GM19351 (cell line): ENCODE measurements at regions not wholly inside any gene's neighbourhood (a gene's known extent, or its start where the extent isn't known, plus 50 kb on each side); places are given as distances from the start of the nearest gene placed in this dataset.

ENCODE experiments used
- ATAC-seq: cut with Tn5 transposase; IDR thresholded peaks from one replicate; pipeline ENCODE4 v1.9.1; 2021; ENCODE audit warnings: mild to moderate bottlenecking, moderate library complexity; ENCODE audit not compliant: unreplicated experiment

DNA sequence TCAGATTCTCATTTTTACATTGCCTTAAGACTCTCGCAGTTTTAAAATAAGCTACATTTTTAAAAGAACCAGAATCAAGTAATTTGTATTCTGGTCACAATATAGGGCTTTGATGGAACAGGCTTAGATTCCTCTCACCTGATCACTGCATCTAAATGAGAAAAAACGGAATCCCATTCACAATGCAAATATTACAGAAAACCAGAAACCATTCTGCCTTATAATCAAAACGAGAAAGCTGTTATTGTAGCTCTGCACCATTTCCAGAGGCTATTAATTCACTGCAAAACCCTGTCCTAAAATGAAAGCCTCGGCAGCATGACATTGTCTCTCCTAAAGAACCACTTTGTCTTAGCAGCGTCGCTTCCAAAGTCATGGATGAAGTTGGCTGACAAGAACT, 116.1 kb upstream of the ZNF366 start:
- no peak for ATAC-seq

DNA sequence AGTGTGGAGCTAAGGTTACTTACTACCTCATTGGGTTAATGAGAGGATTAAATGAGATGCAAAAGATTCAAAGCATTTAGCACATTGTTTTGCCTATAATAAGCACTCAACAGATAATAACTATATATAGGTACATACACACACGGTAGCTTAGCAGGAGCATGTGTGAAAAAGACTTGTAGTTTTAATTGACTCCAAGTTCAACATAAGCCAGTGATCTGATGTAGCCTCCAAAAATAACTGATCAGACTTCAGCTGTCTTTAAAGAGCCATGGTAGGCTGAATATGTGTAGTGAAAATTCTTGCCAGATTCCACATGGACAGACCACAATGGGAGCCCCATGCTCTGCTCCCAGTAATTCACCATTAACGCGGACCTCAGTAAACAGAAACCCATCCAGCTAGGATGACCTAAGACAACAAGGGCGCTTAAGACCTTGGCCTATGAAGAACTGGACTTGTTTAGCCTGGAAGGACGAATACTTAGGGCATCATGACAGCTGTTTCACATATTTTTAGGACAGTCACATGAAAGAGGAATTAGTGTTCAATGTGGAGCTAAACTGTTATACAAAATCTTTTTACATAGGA, 115.1 kb upstream of the ZNF366 start:
- no peak for ATAC-seq

DNA sequence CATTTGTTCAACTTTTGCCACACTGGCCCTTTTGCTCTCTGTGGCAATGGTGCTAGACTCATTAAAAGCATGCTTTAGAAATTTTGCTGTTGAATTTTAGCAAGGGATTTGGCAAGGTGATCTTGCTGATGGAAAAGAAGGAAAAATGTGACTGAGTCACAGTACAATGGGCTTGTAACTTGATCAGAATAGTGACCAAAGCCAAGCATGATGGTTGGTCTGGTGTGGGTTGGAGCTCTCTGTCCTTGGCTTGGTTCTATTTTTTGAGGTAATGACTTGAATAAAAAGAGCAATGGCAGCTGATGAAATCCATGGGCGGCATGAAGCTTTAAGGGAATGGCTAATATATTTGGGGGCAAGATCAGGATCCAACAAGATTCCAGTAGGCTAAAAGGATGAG, 114.4 kb upstream of the ZNF366 start:
- ATAC-seq, result no peak

DNA sequence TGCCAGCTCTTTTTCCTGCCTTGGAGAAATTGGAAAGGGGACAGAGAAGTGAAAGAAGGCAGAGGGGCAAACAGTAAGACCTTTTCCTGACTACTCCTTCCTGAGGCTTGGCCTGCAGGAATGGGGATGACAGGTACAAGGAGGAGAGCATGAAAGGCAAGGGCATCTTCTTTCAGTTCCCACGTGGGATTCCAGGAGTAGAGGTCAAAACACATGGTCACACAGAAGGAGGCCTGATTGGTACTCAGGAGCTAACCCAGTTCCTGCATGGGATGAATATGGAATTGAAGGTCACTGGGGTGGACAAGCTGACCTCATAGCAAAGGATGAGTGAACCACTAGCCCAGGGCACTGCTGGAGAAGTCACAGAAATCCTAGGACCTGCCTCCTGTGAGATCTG, 112.5 kb upstream of the ZNF366 start:
- ATAC-seq, result no peak

DNA sequence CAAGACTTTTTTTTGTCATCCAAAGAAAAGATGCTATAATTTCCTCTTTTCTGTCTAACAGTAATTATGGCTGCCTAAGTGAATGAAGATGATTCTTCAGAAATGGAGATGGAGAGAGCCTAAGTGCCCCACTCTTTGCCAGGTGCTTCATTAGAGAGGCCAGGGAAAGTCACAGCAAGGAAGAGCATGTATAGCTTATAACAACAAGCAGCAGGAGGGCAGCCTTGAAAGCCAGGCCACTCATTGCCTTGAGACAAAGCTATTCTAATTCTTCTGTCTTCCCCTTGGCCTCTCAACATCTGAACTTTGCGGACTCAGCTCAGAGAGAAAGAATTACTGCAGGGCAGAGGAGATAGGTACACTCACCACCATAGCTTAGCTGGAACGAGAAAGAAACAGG, 112.0 kb upstream of the ZNF366 start:
- ATAC-seq, result no peak

DNA sequence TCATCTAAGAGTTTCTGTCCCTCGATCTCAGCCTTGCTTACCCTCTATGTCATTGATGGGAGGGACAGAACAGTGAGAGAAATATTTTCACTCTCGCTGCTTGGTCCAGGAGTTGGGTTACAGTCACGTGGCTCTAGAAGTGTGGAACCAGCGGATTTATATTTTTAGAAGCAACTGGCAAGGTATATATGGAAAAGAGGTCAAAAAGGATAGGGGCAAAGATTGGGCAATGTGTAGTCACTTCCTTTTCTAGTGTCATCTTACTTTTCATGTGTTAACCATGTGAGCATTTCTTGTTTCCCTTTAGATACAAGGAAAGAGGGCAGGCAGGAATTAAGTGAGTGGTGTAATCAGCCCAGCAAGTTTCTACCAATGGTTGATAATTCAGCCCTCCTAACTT, 111.5 kb upstream of the ZNF366 start:
- ATAC-seq, result no peak

DNA sequence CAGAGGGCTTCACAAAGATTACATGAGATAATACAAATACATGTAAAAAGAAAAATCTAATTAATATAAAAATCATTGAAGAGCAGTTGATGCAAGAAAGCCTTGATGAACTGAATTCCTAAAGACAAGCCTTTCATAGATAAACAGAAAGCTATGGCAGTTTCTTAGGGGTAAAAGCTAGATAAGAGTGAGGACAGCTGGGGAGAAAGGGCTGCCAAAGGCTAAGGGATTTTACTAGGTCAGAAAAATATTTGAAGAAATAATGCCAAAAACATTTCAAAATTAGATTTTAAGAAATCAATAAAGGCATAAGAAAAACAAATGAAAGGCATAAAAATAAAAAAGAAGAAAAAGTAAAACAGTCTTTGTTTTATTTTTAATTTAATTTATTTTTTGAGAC, 107.9 kb upstream of the ZNF366 start:
- ATAC-seq, result no peak

DNA sequence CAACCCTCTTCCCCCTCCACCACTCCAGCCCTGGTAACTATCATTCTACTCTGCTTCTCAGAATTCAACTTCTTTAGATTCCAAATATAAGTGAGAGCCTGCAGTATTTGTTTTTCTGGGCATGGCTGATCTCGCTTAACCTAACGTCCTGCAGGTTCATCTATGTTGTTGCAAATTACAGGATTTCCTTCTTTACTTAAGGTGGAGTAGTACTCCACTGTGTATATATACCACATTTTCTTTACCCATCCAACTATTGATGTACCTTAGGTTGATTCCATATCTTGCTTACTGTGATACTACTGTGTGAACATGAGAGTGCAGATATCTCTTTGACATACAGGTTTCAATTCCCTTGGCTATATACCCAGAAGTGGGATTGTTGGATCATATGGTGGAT, 106.3 kb upstream of the ZNF366 start:
- no peak for ATAC-seq

DNA sequence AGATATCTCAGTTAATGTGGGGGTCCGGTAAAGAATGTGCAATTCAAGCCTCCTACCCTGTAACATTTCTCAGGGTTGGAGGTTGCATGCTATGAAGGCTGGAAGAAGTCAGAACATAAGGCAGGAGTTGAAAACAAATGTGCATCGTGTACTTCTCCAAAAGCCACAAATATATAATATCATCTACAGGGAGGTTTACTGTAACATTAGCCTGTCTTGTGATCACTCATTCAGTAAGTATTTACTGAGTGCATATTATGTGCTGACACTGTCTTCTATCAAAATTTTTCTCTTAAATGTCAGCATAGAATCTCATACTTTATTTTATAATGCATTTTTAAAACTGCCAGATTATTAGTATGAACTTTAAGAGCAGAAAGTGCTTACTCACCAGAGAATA, 105.6 kb upstream of the ZNF366 start:
- ATAC-seq, result no peak

DNA sequence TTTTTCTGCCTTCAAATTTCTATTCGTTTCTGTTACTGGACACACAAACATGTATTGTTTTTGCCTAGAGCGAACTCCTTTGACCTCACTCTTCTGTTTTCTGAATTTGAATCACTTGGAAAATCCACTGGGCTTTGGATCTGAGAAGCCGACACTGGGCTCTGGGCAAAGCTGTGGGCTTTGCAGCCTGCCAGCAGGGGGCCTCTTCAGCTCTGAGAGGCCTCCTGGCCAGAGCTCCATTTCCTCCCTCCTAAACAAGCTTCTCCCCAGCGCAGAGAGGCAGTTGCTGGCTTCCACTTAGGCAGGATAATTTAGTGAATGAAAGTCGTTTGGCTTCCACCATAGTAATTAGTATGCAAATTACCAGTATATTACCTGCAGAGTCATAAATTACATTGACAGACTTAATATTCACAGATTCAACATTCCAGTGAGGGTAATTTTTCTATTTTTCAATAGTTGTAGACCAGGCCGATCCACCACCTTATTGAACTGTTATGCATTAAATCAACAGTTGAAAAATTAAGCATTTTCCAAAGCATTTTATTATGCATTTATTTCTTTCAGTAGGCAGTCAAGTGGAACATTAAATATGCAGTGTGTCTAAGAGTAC, 104.0 kb upstream of the ZNF366 start:
- peak; percentile 58 for ATAC-seq

DNA sequence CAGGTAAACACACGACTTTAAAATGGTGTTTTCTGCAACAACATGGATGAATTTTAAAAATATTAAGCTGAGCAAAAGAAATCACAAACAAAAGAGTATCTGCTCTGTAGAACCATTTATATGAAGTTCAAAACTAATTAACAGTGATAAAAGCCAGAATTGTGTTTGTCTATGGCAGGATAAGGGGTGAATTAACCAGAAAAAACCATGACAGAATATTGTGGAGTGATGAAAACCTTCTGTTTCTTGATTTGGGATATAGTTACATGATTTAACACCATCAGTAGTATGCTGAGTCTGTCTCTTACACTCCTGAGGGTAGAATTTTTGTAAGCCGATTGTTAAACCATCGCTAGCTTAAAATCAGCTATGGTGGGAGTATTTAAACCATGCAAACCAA, 101.7 kb upstream of the ZNF366 start:
- ATAC-seq, result no peak

DNA sequence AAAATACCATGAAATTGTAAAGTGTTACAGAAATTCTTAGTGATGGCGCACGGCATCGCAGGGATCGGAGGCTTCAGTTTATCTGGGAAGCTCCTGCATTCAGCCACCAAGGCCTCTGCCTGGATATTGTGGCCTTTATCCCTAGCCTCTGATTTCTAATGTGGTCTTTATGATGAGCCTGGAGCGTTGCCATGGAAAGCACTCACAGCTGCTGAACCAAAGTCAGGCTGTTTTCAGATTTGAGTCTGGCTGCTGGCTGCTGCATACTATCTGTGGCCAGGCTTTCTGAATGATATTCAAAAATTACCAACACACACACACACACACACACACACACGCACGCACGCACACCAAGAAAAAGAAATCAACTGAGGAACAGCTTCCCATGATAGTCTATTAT, 101.1 kb upstream of the ZNF366 start:
- no peak for ATAC-seq

DNA sequence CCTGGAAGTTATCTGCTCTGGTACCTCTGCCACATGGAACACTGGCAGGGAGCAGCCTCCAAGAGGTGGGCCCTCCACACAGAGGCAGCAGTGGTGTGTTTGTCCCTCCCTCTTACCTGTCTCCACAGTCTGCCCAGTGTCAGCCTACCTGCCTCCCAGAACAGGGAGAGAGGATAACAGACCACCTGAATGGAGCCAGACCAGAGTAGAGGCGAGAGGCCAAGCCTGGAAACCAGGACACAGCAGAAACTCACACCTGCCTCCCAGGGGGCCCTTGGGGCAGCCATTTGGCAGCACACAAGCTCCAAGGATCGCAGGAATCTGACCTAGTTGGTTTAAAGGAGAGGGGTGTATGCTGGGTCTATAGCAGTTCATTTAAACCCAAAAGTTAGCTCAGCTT, 100.2 kb upstream of the ZNF366 start:
- ATAC-seq, result no peak

DNA sequence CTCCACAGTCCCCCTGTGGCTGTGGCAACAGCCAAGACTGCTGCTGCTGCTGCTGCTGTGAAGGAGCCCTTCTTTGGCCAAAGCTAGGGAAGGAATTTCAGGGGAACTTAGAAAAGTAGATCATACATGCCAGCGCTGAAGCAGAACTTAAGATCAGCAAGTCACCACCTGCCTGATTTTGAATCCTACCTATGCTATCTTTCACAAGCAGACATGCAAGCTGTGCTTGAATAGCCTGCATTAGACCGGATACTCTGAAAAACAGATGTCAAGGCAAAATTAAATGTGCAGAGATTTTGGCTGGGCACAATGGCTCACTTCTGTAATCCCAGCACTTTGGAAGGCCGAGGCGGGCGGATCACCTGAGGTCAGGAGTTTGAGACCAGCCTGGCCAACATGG, 99.3 kb upstream of the ZNF366 start:
- ATAC-seq, result no peak

DNA sequence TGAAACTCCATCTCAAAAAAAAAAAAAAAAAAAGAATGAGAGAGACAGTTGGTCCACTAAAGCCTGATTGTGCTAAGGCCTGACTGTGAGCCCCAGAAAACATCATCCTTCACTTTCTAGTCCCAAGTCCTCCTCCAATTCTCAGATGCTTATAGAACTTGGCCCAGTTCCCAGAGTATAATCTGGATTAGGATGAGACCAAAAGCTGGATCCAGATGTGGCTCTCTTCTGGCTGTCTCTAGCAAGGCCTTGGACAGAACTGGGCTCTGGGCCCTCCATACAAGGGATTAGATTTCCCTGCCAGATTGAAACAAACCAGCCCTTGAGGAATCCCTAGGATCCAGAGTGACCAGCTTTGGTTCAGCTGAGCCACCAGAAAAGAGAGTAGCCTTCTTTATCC, 98.4 kb upstream of the ZNF366 start:
- no peak for ATAC-seq

DNA sequence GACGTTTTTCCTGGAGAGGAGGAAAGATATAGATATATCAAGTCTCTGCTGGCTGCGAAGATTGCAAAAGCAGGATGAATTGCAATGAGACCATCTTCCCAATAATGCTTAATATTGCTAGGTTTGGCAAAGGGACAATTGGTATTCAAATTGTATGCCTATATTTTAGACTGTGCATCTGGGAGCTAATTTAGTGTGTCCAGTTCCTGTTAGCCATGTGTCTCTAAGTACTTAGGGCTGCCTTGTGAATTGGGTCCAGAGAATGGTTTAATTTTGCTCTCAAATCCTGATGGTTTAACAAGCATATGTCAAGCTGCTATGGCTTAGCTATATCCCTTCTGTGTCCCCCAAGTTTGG, 97.6 kb upstream of the ZNF366 start:
- no peak for ATAC-seq

DNA sequence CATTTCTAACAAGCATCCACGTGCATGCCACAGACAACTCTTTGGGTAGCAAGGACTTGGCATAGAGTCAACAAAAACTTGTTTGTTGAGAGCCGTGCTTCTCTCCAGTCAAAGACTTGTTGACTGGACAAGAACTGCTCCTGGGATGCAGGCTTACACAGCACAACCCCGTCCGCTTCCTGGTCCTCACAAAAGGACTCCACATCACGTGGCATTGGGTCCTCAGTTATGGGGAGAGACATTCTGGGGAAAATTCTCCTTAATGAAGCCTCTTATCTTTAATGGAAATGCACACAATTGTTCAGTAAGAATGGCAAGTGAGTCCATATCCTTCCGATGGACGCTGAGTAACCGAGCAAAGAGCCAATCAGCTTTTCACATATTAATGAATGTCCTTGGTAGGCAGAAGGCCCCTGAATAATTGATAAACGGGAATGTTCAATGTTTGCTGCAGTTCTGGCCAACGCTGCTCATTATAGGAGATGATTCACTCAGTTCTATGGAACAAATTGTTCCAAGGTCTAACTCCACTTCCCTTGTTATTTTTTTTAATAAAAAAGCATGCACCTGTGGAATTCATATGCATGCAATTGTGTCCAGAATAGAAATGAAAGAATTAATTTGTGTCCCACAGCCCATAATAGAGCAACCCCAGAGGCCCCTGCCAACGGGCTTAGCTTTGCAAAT, 97.0 kb upstream of the ZNF366 start:
- ATAC-seq, result no peak

DNA sequence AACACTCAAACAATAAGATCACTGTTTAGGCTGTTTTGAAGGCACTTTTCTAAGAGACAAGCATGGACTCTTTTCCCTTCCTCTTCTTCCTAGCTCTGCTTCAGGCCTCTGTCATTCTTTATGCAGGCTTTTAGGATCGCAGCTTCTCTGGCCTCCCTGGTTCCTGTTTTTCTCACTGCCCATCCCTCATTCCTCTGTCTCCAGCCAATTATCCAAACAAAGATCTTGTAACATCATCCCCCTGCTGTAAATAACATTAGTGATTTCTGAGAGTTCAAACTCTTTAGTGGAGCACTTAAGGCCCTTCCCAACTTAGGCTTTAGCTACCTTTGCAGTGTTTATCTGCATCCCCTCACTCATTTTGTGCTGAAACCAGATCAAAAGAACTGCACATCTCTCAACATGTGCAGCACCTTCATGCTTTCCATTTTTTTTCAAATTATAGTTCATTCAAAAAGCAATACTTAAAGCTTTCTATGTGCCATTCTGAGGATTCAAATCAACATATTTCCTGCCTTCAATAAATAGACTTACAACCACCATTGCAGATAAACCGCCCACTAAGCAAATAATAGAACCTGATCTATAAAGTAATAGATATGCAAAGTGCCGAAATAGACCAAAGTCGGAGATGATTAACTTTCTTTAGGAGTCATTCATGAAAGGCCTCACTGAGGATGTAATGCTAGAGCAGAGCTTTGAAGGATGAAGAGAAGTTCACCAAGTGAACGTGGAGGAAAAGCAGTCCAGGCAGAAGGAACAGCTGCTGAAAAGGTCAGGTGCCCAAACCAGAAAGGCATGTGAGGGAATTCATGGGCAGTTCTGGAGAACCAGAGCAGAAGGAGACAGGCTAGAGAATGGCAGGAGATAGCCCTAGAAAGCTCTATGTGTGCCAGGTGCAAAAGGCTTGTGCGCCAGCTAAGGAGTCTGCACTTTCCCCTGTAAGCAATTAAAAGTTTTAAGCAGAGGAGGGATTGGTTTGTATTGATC, 95.8 kb upstream of the ZNF366 start:
- no peak for ATAC-seq

DNA sequence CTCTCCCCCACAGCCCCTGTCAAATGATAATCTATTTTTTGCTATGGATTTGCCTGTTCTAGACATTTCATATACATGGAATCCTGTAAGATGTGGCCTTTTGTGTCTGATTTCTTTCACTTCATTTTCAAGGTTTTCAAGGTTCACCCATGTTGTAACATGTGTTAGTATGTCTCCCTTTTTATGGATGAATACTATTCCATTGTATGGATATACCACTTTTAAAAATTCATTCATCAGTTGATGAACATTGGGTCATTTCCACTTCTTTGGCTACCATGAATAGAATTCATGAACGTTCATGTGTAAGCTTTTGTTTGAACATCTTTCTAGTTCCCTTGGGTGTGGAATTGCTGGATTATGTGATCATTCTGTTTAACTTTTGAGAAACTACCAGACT, 94.7 kb upstream of the ZNF366 start:
- no peak for ATAC-seq

DNA sequence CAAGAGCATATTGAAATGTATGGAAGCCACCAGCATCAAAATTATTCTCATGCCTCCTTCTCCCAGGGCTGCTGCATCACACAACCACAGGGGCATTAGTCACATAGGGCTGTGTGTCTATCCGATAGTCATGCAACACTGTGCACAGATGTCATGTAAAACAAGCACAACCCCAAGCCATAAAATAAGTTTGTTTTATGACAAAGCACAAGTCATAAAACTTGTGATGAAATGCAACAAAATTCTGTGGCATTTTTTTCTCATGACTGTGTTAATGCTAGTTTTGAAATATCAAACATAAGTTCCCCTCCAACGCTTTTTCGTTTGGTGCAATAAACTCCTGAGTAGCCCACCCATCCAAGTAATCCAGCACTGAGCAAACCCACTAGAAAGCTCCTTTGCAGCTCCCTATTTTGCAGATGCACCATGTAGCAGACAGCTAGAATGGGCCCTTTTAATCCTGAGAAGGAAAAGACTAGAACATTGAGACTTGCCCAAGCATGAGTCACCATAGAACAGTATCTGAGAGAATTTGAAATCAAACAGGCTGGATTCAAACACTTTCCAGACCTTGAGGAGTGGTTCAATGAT, 93.3 kb upstream of the ZNF366 start:
- no peak for ATAC-seq
